Lower leg skin (tissue), 3 donors: ENCODE measurements at regions not wholly inside any gene's neighbourhood (a gene's known extent, or its start where the extent isn't known, plus 50 kb on each side); places are given as distances from the start of the nearest gene placed in this dataset.
"Not testable (repeated sequence)": the region's sequence is repeated elsewhere in the genome, so short reads cannot be mapped to it uniquely, and the experiment has no call there.

ENCODE experiments used
- DNase-seq, 2 donors: peaks; one replicate each; pipeline ENCODE4 v3.0.0-alpha.2; 2019; ENCODE audit warnings: low spot score in 2 of 2
- H3K4me3 ChIP-seq: fragments of 200-600 bp; sonication (generic); 2 replicates; pipeline ENCODE4 v1.5.1; 2017; ENCODE audit warnings: mild to moderate bottlenecking, low read depth; ENCODE audit not compliant: poor library complexity, severe bottlenecking
- WGBS, 2 donors: methylation state at CpG; one replicate each; pipeline ENCODE4 v1.1.5; 2018; 5-methylcytosine and 5-hydroxymethylcytosine counted together
- intact Hi-C: fragments of 100-400 bp; cut with DNase I; formaldehyde crosslinking; loops from one replicate; pipeline ENCODE4 v1.15.0; 2023; ENCODE audit warnings: low total_unique reads

- H3K4me3 ChIP-seq, intact Hi-C loops: not testable (repeated sequence)
- WGBS, 2 donors = 47 to 59% methylated on average over 3 to 4 of the region's 4 CpGs
- DNase-seq = peak in 1 of 2 donors; percentile 35
Observed at GRCh38 chr1:120357046-120357445, 57.8 kb upstream of the NBPF8 start.

DNA sequence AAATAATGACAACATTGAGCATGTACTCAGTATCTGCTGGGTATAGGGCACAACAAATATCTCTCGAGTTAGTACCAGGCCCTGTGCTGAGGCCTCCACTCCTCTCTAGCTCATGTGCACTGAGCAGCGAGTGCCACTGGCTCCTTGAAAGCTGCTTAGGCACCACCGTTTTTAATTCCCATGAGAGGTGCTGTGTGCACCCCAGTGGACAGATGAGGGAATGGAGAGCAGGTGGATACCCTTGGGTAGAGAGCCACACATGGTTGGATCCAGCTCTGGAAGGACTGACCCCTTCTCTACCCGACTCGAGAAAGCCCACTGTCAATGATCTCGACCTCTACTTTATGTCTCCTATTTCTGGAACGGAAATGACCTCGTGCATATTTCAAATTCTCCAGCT is 58.7 kb upstream of the NBPF8 start:
- WGBS, 2 donors = no CpG with 5 or more reads among the region's 8 CpGs
- intact Hi-C loops, H3K4me3 ChIP-seq: not testable (repeated sequence)
- DNase-seq = peak in 1 of 2 donors; percentile 14

- 21 to 22% methylated on average over 10 to 24 of the region's 30 CpGs for WGBS, 2 donors
- peak; percentile 49 to 90 for DNase-seq
- H3K4me3 ChIP-seq, intact Hi-C loops: not testable (repeated sequence)
Observed at GRCh38 chr1:120354618-120355184, 60.1 kb upstream of the NBPF8 start.

- DNase-seq = peak; percentile 12 to 70
- intact Hi-C loops, H3K4me3 ChIP-seq: not testable (repeated sequence)
- WGBS, 2 donors = 12 to 13% methylated on average over 17 to 21 of the region's 44 CpGs
Observed at GRCh38 chr1:120342231-120343073, 72.4 kb upstream of the NBPF8 start.

GRCh38 chr1:120341756-120342155 is 73.1 kb upstream of the NBPF8 start:
- 0 to 1% methylated on average over 11 to 12 of the region's 24 CpGs for WGBS, 2 donors
- intact Hi-C loops = not testable (repeated sequence)
- DNase-seq = peak; percentile 18 to 83
- H3K4me3 ChIP-seq = peak overlapping the region; percentile 17

DNA sequence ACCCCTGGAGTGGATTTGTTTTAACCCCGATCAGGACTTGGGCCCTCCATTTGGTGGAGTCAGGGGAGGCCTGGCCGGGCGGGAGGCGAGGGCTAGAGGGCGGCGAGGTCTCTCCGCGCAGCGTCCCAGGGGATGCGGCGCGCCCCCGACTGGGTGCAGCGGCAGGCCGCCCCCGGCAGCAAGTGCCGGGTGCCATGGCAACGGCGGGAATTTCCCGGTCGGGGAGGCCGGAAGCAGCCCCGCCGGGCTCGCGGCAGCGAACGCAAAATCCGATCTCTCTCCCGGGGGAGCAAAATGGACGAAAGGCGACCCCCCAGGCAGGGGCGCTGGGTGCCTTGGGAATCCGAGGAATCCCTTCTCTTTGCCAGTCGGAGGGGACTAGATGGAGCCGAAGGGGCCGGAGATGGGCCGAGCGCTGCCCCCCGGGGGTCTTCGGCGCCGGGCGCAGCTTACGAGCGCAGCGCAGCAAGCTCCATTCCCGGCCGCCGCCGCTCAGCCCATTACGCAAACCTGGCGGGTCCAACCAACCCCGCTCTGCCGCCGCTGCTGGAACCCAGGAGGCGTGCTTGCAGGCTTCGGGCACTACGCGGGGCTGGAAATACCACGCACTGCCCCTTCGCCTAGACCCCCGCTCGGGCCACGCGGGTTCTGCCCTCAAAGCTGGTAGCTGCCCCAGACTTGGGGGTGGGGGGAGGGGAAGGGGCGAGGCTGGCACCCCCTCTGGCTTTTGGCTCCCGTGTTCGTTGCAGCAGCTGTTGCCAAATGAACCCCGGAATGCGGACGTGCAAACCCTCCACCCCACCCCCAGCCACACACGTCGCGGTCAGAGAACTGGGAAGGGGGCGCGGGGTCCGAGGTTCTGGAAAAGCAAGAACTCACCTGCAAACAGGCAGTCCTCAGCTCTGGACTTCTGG is 73.7 kb upstream of the NBPF8 start:
- 0% methylated on average over 2 to 12 of the region's 78 CpGs for WGBS, 2 donors
- DNase-seq = peak; percentile 14 to 83
- intact Hi-C loops = not testable (repeated sequence)
- H3K4me3 ChIP-seq = peak overlapping the region; percentile 23

DNA sequence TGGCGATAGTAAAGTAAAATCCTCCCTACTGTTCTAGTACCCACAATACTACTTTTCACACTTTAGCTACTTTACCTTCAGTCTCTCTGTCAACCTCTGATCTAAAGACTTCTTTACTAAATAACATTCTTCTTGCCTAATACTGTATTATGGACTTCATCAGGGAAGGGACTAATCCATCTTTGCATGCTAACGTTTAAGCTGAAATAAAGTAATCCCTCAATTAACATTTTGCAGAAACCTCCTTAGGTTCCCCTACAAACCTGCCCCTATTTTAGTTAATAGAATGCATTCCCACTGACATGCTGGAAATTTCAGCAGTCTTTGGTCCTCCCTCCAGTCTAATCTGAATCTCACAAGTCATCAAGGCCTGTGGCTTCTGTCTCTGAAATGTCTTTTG is 99.1 kb upstream of the NBPF8 start:
- DNase-seq, intact Hi-C loops, H3K4me3 ChIP-seq: not testable (repeated sequence)
- WGBS, 2 donors = 100% methylated on average over 1 of the region's 2 CpGs; no CpG with 5 or more reads in 1 of the 2 donors

DNA sequence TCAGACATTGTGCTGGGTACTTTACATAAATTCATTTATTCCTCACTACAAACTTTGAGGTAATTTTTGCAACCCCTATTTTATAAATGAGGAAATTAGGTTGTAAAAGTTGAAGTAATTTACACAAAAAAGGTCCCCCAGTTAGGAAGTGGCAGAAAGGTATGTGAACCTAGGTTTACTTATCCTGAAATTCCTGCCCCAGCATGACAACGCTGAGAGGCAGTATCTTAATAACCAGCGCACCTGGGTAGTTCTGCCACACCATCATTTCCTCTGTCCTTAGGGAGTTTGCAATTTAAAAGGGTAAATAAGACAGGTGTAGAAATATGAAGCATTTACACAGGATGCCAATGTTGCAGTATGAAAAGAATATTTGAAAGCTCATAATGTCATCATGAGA is 102.9 kb upstream of the NBPF8 start:
- H3K4me3 ChIP-seq, intact Hi-C loops, DNase-seq: not testable (repeated sequence)
- WGBS, 2 donors = no CpG with 5 or more reads among the region's 2 CpGs

GRCh38 chr1:120308940-120309578 is 105.8 kb upstream of the NBPF8 start:
- whole genome bisulfite sequencing, 2 donors = no CpG with 5 or more reads among the region's 1 CpG
- intact Hi-C loops, H3K4me3 ChIP-seq, DNase-seq: not testable (repeated sequence)

DNA sequence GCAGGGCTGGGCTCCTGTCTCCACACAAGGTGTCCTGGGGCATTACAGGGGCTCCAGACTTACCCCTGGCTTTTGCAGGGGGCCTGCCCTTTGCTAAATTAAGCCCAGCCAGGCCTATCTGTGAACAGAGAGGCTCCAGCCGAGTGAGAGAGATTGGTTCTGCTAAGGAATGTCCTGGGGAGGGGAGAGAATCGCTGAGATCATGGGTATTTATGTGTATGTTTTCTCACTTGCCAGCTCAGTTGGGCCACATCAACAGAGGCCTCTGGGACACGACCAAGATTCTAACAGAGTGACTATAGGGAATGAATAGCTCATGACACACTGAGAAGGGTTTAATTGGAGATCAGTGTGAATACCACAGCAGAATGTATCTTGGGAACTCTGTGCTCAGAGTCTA is 109.8 kb upstream of the NBPF8 start:
- intact Hi-C loops, DNase-seq, H3K4me3 ChIP-seq: not testable (repeated sequence)
- WGBS, 2 donors = no CpG with 5 or more reads among the region's 3 CpGs

GRCh38 chr1:120304341-120304740 is 110.5 kb upstream of the NBPF8 start:
- DNase-seq, intact Hi-C loops: not testable (repeated sequence)
- WGBS, 2 donors = no CpG with 5 or more reads among the region's 2 CpGs

GRCh38 chr1:120299433-120300057 is 115.3 kb upstream of the NBPF8 start:
- H3K4me3 ChIP-seq, intact Hi-C loops, DNase-seq: not testable (repeated sequence)
- 87% methylated on average over 3 of the region's 4 CpGs; no CpG with 5 or more reads in 1 of the 2 donors for WGBS, 2 donors

More at GRCh38 chr1:120304341-120304740, 110.5 kb upstream of the NBPF8 start:
- not testable (repeated sequence) for H3K4me3 ChIP-seq

GRCh38 chr1:120298487-120298886 is 116.3 kb upstream of the NBPF8 start:
- no CpG with 5 or more reads among the region's 3 CpGs for WGBS, 2 donors

More at GRCh38 chr1:120298487-120298886, 116.3 kb upstream of the NBPF8 start:
- DNase-seq, H3K4me3 ChIP-seq, intact Hi-C loops: not testable (repeated sequence)
